GM12878 (cell line): ENCODE measurements at regions not wholly inside any gene's neighbourhood (a gene's known extent, or its start where the extent isn't known, plus 50 kb on each side); places are given as distances from the start of the nearest gene placed in this dataset.

Source experiments
- CTCF ChIP-seq, 3 experiments: IDR thresholded peaks in 2 of 3; conservative IDR thresholded peaks in 1 of 3; 2 replicates each; pipeline ENCODE4 v1.5.1; 2011; ENCODE audit warnings: low read depth in 3 of 3, low read length in 3 of 3, mild to moderate bottlenecking in 3 of 3, control low read depth in 2 of 3, moderate library complexity in 2 of 3, inconsistent platforms in 1 of 3, mixed read lengths in 1 of 3; ENCODE audit not compliant: control insufficient read depth in 2 of 3, insufficient read depth in 1 of 3; ENCODE audit errors: extremely low read depth in 1 of 3
- IRF5 ChIP-seq: fragments of 450-650 bp; IDR thresholded peaks from 2 replicates; pipeline ENCODE4 v1.6.1; 2017; ENCODE audit warnings: borderline replicate concordance
- REST ChIP-seq: IDR thresholded peaks from 2 replicates; pipeline ENCODE4 v1.6.1; 2012; ENCODE audit warnings: mild to moderate bottlenecking, low read depth, low read length

- no peak for TF ChIP-seq CTCF (IDR thresholded peaks at IDR 0.05 in 2 of 3, conservative IDR thresholded peaks at IDR 0.05 in 1 of 3; ENCODE audit: control insufficient read depth in 2 of 3, extremely low read depth in 1 of 3, insufficient read depth in 1 of 3, low read depth in 3 of 3, low read length in 3 of 3)
- TF ChIP-seq IRF5: no peak
- TF ChIP-seq REST: no peak
These were observed 125.0 kb upstream of the HAND1 start for GRCh38 chr5:154603011-154603410.
